Colonic mucosa (tissue), 4 donors: ENCODE measurements at regions not wholly inside any gene's neighbourhood (a gene's known extent, or its start where the extent isn't known, plus 50 kb on each side); places are given as distances from the start of the nearest gene placed in this dataset.

Experiments used
- DNase-seq: peaks from one replicate; pipeline ENCODE4 v3.0.0-alpha.2; 2020
- H3K27ac ChIP-seq: fragments of 200-600 bp; one replicate; pipeline ENCODE4 v1.8.0; 2021
- H3K27me3 ChIP-seq: fragments of 200-600 bp; one replicate; pipeline ENCODE4 v1.8.0; 2021
- H3K36me3 ChIP-seq: fragments of 200-600 bp; one replicate; pipeline ENCODE4 v1.8.0; 2021
- H3K4me1 ChIP-seq: fragments of 200-600 bp; one replicate; pipeline ENCODE4 v1.8.0; 2021; ENCODE audit warnings: mild to moderate bottlenecking
- H3K4me3 ChIP-seq: fragments of 200-600 bp; one replicate; pipeline ENCODE4 v1.8.0; 2021
- H3K9ac ChIP-seq, 2 donors: one replicate each; pipeline ENCODE4 v1.7.0; 2013; ENCODE audit warnings: control low read depth in 2 of 2, low read depth in 2 of 2, low read length in 2 of 2
- H3K9me3 ChIP-seq: fragments of 200-600 bp; one replicate; pipeline ENCODE4 v1.8.0; 2021
- intact Hi-C: fragments of 100-400 bp; cut with DNase I; formaldehyde crosslinking; loops from one replicate; pipeline ENCODE4 v1.14.1; 2022
- TF ChIP-seq, protein P1 (sequence below): fragments of 200-600 bp; IDR thresholded peaks from one replicate; pipeline ENCODE4 v1.8.0; 2022; ENCODE audit warnings: antibody characterized with exemption, mild to moderate bottlenecking
- donor health status: healthy.
- donor health status: DM: no; HTN: no; CAD: no.
- donor health status: DM: no; HTN: no; CAD: no.

- no peak for DNase-seq
- Histone ChIP-seq H3K4me1 (no peaks in the 10 kb centered on the region), H3K9ac (no peak overlapping the region), H3K4me3 (no peak overlapping the region), H3K27ac (no peak overlapping the region), H3K9me3 (no peaks in the 10 kb centered on the region), H3K27me3 (no peaks in the 10 kb centered on the region), H3K36me3 (no peaks in the 10 kb centered on the region)
- intact Hi-C loops: no loop called here
- TF ChIP-seq, protein P1, sequence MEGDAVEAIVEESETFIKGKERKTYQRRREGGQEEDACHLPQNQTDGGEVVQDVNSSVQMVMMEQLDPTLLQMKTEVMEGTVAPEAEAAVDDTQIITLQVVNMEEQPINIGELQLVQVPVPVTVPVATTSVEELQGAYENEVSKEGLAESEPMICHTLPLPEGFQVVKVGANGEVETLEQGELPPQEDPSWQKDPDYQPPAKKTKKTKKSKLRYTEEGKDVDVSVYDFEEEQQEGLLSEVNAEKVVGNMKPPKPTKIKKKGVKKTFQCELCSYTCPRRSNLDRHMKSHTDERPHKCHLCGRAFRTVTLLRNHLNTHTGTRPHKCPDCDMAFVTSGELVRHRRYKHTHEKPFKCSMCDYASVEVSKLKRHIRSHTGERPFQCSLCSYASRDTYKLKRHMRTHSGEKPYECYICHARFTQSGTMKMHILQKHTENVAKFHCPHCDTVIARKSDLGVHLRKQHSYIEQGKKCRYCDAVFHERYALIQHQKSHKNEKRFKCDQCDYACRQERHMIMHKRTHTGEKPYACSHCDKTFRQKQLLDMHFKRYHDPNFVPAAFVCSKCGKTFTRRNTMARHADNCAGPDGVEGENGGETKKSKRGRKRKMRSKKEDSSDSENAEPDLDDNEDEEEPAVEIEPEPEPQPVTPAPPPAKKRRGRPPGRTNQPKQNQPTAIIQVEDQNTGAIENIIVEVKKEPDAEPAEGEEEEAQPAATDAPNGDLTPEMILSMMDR: no peak
Measured at GRCh38 chr16:79677799-79678530, 77.4 kb upstream of the MAF start.

DNA sequence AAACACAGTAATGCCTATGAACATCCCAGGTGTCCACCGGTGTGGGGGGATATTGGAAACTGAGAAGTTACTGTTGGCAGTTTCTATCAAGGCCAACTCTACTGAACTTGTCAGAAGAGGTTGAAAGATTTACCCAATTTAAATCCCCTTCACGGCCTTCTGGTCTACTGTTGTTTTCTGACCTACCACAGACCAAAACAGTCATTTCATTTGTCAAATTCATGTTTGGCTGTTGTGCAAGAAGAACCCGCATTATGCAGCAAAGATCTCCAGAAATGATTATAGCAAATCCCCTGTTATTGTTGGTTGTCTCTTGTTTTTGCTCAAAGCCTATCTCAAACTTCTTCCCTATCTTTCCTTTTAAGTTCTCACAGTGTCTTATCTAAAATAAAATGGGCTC lies 73.1 kb upstream of the MAF start:
- H3K4me3 ChIP-seq: no peak overlapping the region
- no peak for DNase-seq
- H3K27ac ChIP-seq: no peak overlapping the region
- no peaks in the 10 kb centered on the region for H3K36me3 ChIP-seq
- H3K4me1 ChIP-seq: no peaks in the 10 kb centered on the region
- no peaks in the 10 kb centered on the region for H3K27me3 ChIP-seq
- TF ChIP-seq, protein P1: no peak
- intact Hi-C loops: no loop called here
- H3K9me3 ChIP-seq: no peaks in the 10 kb centered on the region
- H3K9ac ChIP-seq: no peak overlapping the region

DNA sequence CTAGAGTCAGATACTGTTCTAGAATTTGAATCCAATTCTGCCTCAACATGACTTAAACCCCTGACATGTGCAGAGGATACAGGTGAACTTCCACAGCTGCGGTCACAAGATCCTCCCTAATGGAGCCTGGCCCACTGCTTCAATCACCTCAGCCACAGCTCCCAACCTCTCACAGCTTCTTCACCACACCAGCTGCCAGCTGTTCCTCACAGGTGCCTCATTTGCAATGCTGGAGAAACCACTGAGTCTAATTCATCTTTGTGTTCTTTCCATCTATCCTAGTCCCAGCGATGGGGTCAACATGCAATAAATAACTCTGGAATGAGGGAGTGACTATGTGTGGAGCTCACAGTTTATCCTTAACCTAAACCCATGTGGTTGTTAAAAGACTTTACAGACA lies 72.0 kb upstream of the MAF start:
- no peaks in the 10 kb centered on the region for H3K36me3 ChIP-seq
- H3K27ac ChIP-seq: no peak overlapping the region
- intact Hi-C loops: no loop called here
- no peaks in the 10 kb centered on the region for H3K27me3 ChIP-seq
- no peak for DNase-seq
- TF ChIP-seq, protein P1: no peak
- H3K9me3 ChIP-seq: no peaks in the 10 kb centered on the region
- H3K4me3 ChIP-seq: no peak overlapping the region
- H3K9ac ChIP-seq: no peak overlapping the region
- no peaks in the 10 kb centered on the region for H3K4me1 ChIP-seq

GRCh38 chr16:79668502-79668901 lies 68.0 kb upstream of the MAF start:
- no peaks in the 10 kb centered on the region for H3K9me3 ChIP-seq

GRCh38 chr16:79665970-79666369 lies 65.4 kb upstream of the MAF start:
- intact Hi-C loops: no loop called here
- DNase-seq: no peak
- TF ChIP-seq, protein P1: no peak
- Histone ChIP-seq H3K27me3 (no peaks in the 10 kb centered on the region), H3K4me1 (no peaks in the 10 kb centered on the region), H3K27ac (no peak overlapping the region), H3K9me3 (no peaks in the 10 kb centered on the region), H3K36me3 (no peaks in the 10 kb centered on the region), H3K4me3 (no peak overlapping the region), H3K9ac (no peak overlapping the region)

More at GRCh38 chr16:79668502-79668901, 68.0 kb upstream of the MAF start:
- no peak overlapping the region for H3K9ac ChIP-seq
- H3K27ac ChIP-seq: no peak overlapping the region
- no peaks in the 10 kb centered on the region for H3K36me3 ChIP-seq
- no peaks in the 10 kb centered on the region for H3K27me3 ChIP-seq
- DNase-seq: no peak
- H3K4me3 ChIP-seq: no peak overlapping the region
- TF ChIP-seq, protein P1: no peak
- intact Hi-C loops: no loop called here
- no peaks in the 10 kb centered on the region for H3K4me1 ChIP-seq
